ACHN (cell line): ENCODE measurements at regions not wholly inside any gene's neighbourhood (a gene's known extent, or its start where the extent isn't known, plus 50 kb on each side); places are given as distances from the start of the nearest gene placed in this dataset.

Experiments used
- DNase-seq: peaks from one replicate; pipeline ENCODE4 v3.0.0-alpha.2; 2015
- in situ Hi-C: cut with HindIII; loops from 2 replicates; pipeline ENCODE4 v1.10.0; 2017; ENCODE audit warnings: low sequenced_read_pairs, low pct_ligation_motif_present, low pct_unique_long_range_greater_than_20kb

DNA sequence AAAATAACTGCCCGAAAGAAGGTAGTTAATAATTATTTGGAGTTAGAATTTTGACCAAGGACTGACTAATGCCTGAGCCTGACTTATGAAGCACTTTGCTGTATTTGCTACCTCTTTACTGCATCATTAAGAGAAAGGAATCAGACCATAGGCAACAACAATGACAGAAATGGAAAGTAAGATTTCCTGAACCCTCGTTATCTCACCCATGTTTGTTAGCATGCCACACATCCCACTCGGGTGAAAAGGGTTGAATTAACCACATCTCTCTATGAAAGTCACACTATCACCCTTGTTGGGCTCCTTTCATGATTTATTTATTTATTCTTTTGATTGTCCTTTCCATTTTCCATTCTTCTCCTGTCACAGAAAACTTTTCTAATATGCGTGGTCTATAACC lies 59.6 kb downstream of the OLIG3 start:
- no peak for DNase-seq
- in situ Hi-C loops: no loop called here

DNA sequence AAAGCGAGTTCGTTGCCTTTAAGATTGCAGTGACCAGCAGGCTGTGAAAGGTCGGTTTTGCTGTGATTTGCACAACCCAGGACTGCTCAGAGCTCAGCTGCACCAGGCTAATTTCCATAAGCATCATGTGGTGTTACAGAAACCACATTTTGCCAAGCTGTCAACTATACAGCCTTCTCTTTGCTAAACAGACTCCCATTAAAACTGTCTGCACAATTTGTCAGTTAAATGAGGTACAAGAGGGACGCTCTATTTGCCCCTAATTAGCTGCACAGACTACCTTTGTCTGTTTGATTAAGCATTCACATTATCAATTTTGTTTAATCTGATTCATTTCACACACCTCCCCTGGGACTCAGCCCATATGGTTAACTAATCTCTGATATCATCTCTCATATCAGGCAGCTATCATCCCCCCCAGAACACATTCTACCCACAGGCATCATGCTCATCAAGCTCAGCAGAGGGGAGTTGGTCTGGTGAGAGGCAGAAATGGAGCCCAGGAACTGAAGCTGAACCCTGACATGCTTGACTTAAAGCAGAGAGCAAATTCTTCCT lies 62.1 kb downstream of the OLIG3 start:
- no peak for DNase-seq
- in situ Hi-C loops: no loop called here

DNA sequence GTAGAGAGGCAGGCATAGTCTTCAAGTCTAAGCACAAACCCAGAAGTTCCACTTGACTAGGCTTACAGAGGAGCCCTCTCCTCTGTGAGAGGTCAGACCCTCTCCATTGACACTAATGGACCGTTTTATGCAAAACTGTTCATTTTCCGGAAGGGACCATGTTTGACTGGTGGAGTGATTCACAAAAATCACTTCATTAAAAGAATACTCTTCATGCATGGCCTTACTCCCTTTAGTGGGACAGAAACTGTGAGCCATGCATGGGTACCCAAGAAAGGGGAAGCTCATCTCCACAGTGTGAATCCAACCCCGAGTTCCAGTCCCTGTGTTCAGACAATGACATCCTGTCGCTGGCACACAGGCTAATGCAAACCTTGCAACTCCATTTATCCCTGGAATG lies 63.2 kb downstream of the OLIG3 start:
- in situ Hi-C loops: no loop called here
- no peak for DNase-seq

DNA sequence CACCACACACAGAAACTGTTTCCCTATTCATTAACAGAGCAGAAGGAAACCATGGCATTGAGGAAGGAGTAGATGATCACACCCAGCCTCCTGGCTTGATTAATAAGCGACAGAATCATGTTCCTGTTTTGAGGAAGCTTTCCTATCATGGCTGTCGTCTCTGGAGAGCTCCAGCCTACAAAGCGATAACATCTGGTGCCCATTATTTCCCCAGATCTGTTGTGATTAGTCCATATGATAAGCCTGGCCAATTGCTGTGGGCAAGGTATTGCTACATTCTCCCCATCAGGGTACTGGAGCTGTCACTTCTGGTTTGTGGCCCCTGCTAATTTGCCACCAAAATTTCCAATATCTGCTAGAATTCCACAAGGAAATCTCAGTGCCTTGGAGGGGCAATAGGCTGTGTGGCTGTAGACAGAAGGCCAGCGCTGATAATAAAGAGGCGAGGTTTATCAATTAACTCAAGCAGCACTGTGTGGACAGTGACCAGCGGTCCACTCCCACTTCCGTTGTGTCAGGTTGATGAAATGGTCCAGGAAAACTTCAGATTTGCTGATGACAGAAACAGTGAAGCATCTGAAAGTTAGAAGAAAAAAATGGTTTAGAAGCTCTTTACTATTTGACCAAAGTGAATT lies 66.4 kb downstream of the OLIG3 start:
- in situ Hi-C loops: no loop called here
- DNase-seq: no peak

DNA sequence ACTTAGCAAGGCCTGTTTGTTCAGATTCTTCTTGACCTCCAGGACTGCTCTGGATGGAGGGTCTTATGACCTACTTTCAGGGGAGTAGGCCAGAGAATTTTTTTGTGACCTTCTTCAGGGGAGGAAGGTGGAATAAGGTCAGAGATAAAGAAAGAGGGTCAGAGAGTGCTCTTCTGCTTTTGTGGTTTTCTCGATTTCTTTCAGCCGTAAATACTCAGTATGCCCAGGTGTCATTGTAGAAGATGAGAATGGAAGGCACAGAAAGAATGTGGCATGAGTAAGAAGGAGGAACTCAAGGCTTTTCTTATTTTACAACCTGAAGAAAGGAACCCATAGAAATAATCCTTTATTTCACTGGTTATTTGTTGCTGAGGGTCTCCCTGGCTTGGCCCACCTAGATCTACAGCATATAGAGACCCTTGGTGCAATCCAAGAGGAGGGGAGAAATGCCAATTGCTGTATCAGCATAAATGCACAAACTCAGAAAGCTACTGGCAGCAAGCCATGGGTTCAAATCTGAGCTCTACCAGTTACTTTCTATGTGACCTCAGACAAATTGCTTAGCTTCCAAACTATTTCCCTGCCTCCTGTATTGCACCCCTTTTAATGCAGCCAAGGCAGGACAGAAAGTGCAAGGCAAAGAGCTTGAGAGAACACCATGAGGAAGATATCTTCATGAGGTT lies 68.0 kb downstream of the OLIG3 start:
- no peak for DNase-seq
- in situ Hi-C loops: no loop called here

DNA sequence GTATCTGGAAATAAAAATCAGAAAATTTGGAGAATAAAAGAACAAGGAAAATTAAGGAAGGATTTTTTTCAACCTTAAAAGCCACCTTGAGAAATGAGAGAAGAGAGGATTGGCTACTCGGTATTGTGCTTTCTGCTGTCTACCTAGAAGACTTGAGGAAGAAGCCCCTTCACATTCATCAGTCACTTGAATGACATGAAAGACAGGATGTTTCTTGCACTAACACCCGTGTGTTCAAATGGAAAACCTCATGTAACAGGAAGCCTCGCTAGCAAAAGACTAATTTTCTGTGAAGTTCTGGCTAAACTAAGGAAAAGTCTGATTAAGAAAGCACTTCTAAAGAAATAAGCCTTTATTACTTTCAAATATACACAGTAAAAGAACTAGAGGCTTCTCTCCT lies 69.9 kb downstream of the OLIG3 start:
- no peak for DNase-seq
- in situ Hi-C loops: no loop called here

DNA sequence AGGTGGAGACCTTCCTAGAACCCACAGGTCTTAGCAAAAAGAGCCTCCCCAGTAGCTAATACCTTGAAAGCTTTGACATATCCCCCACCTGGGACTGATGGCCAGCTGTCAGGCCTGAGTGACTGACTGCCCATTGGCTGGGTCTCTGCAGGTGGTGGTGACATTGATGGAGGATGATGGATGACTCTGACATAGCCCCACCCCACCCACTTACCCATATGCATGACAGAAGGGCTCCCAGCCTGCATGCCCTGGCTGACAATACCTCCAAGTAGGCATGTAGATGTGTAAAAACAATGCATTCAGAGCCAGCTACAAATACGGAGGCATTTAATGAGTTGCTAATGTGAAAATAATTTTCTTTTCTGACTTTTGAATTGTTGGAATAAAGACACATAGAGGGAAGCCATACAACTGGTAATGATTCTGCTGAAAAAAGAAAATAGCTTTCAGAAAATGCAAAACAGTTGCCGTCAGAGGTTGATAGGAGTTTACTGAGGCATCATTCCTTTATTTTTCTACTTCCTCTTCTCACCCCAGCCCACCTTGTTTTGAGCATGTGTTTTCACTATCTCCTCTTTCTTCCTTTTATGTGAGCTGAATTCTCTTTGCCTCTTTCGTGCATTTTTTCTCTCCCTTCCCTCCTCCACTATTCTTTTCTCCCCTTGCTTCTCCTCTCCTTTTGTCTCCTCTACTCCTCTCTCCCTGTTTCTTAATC lies 70.6 kb downstream of the OLIG3 start:
- no peak for DNase-seq
- in situ Hi-C loops: no loop called here

DNA sequence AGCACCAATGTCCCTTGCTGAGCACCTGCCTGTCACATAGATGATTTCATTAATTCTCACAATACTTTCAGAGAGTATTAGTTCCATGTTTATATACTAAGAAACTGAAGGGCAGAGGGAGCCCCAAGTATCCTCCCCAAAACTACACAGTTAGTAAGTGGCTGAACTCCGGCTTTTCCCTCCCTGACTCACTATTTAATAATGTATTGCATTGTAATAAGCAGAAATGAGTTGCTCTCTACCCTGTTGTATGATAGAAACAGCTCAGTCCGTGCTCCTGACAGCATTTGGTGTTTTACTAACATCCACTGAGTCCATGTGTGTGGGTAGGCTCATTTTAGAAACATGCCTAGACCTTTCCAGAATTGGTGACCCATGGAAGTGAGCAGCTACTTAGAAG lies 76.8 kb downstream of the OLIG3 start:
- in situ Hi-C loops: no loop called here

DNA sequence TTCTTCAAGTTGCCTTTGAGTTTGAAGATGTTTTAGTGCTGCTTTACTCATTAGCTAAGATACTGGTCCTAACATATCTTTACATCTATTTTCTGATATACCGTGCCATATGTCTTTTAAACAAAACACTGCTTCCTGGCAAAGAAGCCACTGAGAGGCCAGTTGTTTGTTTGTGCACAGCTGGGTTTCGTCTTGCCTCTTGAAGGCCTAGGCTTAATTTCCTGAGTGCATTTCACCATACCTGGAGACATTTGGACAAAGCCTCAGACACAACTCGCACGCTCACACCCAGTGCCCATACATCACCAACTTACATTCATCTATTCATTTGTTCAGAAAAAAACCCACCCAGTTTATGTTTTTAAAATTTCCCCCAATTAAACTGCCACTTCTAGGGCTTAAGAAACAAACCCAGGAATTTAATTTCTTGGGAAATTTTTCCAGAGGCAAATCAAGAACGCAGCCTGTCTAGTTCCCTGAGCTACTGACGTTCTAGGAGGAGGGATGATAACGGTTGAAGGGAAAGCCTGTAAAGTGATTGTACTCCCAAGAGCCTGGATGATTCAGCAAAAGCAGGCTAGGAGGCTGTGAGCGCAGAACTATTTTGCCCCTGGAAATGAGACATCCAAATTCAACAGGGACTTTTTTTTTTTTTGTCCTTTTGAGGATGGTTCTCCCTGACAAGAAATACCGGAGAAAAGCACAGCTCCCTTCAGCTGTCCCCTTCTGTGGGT lies 77.7 kb downstream of the OLIG3 start:
- DNase-seq: no peak
- in situ Hi-C loops: no loop called here

More for the DNA sequence above, 76.8 kb downstream of the OLIG3 start:
- no peak for DNase-seq

DNA sequence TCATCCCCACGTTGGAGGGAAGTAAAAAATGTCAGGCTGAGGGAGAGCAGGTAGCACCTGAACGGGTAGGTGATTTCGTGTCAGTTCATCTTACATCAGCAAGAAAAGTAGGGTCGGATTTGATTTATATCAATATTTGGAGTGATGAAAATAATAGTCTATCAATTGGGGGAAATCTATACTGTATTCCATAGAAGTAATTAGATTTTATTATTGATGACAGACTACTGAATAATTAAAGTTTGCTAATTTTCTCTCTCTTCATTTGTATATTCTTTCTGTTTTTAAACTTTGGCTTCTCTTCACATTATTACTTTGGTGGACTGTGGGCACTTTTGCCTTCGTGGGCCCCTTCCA lies 78.4 kb downstream of the OLIG3 start:
- no peak for DNase-seq
- in situ Hi-C loops: no loop called here

DNA sequence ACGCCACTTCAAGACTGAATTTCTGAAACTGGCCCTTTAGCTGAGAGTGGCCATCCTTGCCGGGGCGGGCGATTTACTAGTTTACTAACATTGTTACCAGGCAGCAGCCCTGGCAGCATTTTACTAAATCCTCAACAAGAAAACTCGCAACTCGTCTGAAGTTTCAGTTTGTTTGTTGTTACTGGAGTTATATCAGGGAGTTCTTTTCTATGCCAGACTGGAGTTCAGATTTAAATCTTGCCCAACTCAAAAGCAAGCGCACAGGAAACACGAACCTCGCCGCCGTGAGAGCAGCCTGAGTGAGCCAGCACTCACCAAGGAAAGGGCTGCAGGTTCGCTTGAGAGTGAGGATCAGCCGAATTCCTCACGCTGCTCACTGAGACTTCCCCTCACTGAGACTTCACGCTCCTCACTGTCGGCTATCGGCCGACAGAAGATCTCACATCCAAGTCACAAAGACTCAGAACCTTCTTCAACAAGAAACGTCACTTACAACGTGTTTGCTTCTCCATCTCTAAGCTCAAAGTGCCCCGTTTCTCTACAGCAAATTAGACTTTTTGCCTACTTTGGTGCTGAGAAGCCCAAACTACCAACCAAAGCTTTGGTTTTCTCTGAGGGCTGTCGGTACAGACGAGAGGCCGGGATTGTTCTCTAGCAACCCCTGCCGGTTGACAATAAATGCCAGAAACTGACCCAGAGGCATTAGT lies 78.9 kb downstream of the OLIG3 start:
- peak; percentile 71 for DNase-seq
- in situ Hi-C loops: no loop called here

DNA sequence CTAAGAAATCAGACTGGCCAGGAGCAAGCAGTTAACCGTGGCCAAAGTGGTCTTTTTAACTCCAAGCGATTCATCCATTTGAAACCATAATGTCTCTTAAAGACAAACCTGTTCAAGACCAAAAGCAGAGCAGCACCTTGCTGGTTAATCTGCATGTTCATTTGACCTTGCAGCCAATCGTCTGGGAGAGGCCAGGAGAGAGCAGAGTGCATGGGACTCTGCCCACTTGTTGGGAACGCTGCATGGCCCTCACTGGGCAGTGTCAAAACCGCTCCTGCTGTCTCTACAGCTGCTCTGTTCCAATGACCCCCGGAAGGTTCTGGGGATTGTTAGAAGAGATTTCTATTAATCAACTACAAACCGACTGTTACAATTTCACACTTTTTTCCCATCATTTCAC lies 79.6 kb downstream of the OLIG3 start:
- in situ Hi-C loops: no loop called here
- no peak for DNase-seq

DNA sequence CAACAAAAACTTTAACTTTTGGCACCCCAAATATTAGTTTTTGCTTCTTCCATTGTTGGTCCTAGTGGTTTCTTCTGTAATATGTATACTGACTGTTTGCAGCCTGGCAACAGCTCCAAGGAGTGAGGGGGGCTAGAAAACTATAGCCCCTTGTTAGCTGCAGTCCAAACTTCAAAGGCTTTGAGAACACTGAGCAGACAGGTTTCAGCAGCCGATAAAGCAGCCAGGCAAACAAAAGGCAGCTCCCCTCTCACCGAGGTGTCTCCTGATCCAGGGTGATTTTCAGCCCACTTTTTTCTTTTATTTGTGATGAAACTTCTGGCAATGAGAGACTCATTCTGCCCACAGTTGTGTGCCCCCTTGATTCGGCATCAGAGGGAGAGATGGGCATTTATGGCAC lies 80.7 kb downstream of the OLIG3 start:
- in situ Hi-C loops: no loop called here
- no peak for DNase-seq

DNA sequence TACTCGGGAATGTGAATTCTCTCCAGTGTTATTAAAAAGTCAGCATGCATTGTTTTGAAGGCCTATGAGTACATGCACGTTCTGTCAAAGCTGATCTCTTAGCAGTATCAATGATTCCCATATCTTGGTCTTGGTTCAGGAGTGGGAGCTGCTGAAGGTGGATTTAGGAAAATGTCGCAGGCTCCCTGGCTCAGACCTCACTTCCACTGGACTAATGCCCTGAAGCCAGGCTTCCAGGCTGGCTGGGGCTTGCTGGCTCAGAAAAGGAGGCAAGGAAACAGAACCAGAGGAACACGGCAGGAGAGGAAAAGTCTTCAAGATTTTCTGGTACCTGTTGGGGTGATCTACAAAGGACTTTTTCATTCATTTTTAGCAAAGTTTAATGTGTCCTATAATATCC lies 81.6 kb downstream of the OLIG3 start:
- no peak for DNase-seq
- in situ Hi-C loops: no loop called here

DNA sequence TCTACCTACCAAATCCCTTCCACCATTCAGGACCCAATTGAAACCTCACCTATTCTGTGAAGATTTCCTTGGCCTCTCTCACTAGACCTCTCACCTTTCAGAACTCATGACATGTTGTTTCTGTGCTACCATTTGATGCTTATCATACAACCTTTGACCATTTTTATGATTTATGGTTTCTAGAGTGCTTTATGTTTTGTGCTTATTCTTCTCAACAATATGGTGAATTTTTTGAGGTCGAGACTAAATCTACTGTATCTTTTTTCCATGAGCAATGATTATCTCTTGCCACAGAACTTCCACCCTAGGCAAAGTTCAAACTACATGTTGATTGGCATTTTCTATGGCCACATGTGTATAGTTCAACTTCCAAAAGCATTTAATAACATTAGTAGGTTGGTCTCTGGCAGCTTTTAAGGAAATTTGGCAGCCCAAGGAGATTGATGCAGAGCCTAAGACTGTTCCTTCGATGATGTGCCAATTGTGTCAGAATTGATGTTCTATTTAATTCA lies 84.9 kb downstream of the OLIG3 start:
- DNase-seq: no peak
- in situ Hi-C loops: no loop called here

DNA sequence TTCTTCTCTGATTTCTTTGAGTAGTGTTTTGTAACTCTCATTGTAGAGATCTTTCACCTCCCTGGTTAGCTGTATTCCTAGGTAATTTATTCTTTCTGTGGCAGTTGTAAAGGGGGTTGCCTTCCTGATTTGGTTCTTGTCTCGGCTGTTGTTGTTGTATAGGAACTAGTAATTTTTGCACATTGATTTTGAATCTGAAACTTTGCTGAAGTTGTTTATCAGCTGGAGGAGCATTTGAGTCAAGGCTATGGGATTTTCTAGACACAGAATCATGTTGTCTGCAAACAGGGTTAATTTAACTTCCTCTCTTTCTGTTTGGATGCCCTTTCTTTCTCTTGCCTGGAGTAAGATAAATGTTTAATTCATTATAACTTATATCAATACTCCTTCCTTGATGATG lies 86.4 kb downstream of the OLIG3 start:
- in situ Hi-C loops: no loop called here
- DNase-seq: no peak

DNA sequence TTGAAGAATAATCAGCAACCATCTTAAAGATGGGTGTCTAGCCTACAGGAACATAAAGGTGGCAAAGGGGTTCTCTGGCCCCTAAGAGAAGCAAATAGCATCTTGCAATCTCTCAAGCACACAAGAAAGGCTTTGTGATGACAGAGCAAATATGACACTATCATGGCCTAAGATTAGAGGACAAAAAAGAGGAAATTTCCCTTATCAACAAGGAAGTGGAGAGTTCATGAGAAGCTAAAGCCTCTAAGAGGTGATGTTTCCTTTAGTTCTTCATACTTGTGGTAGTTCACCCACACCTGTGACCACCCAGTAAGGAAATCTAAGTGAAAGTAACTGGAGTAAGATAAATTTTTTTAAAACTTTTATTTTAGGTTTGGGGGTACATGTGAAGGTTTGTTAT lies 88.4 kb downstream of the OLIG3 start:
- in situ Hi-C loops: no loop called here
- no peak for DNase-seq

DNA sequence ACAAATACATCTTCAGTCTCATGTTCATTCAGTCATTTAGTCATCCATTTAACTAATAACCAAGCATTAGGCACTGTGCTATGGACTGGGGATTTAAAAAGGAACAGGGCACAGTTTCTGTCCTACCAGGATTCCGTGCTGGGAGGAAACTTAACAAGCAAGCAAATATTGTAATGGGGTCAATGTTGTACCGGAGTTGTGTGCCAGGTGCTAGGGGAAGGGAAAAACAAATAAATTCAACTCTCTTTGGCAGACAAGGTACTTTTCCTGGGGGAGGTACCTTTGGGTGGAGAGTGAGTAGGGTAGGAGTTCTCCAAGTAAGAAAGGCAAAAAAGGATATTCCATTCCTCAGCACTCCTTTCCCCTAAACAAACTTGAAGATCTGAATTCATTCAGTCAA lies 90.3 kb downstream of the OLIG3 start:
- in situ Hi-C loops: no loop called here
- no peak for DNase-seq
